Skin of body (tissue), 1 donor: ENCODE measurements at regions not wholly inside any gene's neighbourhood (a gene's known extent, or its start where the extent isn't known, plus 50 kb on each side); places are given as distances from the start of the nearest gene placed in this dataset.
"Not testable (repeated sequence)": the region's sequence is repeated elsewhere in the genome, so short reads cannot be mapped to it uniquely, and the experiment has no call there.

Experiments used
- DNase-seq: peaks from one replicate; lab custom pipeline; 2025; lab: John Stamatoyannopoulos, UW

DNA sequence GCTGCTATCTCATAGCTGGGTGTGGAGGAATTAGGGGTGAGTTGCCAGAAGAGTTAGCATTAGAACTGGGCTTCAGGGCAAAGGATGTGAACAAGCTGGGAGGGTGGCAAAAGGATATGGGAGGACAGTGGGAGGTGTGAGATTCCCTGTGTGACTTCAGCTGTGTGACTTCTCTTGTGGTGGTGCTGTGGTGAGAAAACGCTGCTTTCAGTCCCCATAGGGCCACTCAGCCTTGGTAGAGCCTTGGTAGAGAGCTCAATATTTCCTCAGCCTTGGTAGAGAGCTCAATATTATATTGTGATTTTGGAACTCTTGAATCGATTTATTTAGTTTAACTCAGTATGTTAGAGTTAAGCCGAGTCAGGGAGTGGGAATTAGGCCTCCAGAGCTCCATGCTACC lies 499.7 kb downstream of the EDEM1 start:
- DNase-seq = no peak

DNA sequence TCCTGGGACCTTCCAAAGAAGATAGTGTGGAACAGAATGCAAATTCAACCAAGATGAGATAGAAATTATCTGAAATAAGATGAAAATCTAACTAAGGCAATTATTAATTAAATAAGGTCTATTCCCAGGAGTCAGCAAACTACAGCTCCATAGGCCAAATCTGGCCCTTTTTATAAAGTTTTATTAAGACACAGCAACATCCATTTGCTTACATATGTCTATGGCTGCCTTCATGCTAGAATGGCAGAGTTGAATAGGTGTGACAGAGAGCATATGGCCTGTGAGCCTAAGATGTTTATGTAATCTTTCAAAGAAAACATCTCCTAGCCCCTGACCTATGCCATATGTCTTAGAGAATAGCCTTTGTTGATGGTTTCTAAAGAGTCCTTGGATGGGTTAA lies 503.0 kb downstream of the EDEM1 start:
- no peak for DNase-seq

DNA sequence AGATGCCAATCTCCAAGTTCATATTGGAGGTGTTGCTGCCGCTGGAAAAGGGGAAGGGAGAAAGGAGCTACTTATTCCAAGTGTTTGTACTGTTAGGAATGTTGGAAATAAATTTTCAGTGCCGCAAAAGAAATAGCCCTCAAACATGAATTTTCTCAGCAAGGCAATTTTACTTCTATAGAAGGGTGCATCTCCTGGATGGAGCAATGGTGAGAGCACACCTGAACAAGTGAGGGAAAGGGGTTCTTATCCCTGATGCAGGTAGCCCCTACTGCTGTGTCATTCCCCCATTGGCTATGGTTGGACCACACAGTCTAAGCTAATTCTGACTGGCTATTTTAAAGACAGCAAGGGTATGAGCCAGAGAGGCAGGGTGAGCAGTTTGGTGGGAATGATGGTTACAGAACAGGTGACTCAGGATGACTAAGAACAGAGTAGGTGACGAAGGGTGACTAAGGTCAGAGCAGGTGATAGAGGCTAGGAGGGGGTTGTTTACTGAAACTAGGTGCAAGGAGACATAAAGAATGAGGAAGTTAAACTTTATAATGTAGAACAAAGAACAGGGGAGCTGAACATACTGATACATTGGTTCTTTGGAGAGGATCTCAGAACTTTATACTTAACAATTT lies 503.5 kb downstream of the EDEM1 start:
- no peak for DNase-seq

DNA sequence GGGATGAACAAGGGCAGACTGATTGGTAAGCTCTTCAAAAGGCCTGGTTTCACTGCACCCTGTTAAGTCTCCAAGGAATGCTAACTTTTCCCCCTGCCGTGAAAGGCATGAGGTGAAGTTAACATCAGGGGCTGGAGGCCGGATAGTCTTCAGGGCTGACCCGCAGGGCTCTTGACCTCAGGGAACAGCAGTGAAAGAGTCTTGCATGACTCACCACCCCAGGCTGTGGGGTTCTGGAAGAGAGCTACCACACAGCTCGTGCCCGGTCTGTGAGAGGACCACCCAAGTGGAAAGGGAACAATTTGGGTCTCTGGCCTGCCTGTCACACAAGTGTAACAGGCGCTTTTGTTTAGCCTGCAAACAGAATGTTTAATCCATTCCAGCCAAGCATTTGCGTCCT lies 504.9 kb downstream of the EDEM1 start:
- DNase-seq = no peak

DNA sequence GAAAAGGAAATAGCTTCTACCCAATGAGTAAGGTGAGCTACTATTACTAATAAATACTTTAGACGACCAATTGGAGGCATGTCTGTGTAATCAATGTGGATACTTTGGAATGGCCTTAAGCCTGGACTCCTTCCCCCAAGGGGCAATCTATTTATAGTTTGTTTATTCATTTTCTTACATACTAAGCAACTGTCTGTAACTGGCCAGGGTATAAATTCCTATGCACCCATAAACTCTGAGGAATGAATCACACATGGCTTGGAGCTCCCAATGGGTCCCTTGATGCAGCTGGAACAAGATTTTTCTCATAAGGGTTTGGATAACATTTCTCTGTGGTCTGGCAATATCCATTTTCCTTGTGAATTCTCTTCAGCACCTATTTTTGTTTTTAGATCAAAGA lies 506.8 kb downstream of the EDEM1 start:
- DNase-seq = no peak

DNA sequence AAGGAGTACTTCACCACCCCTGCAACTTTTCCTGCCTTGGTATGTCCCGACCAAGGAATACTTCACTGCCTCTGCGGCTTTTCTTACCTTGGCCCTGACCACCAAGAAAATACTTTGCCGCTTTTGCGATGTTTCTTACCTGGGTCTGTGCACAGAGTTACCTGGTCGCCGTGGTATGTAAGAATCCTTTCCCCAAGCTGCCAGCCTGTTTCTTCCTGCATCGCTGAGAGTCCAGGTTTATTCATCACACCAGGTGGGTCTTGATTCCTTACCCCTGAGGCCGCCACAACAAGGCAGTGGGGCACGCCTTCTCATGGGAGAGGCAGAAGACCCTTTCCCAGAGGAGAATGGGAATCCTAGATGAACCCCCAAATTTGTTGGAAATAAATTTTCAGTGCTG lies 511.3 kb downstream of the EDEM1 start:
- DNase-seq = no peak

DNA sequence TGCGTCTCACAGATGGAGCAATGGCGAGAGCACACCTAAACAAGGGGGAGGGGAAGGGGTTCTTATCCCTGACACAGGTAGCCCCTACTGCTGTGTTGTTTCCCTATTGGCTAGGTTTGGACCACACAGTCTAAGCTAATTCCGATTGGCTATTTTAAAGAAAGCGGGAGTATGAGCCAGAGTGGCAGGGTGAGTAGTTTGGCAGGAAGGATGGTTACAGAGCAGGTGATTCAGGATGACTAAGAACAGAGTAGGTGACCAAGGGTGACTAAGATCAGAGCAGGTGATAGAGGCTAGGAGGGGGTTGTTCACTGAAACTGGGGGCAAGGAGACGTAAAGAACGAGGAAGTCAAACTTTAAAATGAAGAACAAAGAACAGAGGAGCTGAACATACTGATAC lies 511.8 kb downstream of the EDEM1 start:
- DNase-seq = no peak

DNA sequence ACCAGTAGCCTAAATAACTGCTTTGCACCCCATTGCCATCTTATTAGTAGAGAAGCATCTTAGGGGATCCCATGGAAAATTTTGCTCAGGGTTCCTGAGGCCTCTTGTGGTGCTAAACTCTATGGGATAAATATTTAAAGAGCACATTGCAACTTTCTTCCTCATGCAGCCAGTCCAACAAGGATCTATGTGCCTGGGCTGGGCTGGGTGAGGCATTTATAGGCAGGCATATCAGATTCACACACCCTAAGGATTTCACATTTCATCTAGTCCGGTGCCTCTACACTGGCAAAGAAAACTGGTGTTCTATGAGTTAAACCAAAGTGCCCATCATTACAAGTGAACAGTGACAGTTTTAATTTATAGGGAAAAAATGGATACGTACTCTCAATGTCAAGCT lies 512.3 kb downstream of the EDEM1 start:
- DNase-seq = no peak

DNA sequence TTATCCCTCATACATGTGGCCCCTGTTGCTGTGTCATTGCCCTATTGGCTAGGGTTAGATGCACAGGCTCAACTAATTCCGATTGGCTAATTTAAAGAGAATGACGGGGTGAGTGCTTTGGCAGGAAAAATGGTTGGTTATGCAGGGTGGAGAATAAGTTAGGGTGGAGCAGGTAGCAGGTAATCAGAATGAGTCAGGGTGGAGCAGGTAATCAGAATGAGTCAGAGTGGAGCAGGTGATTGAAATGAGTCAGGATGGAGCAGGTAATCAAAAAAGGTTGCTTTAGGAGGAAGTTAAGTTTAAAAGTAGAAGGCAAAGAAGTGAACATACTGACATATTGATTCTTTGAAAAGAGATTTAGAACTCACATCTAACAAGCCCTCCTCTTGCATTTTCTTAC lies 513.5 kb downstream of the EDEM1 start:
- not testable (repeated sequence) for DNase-seq

DNA sequence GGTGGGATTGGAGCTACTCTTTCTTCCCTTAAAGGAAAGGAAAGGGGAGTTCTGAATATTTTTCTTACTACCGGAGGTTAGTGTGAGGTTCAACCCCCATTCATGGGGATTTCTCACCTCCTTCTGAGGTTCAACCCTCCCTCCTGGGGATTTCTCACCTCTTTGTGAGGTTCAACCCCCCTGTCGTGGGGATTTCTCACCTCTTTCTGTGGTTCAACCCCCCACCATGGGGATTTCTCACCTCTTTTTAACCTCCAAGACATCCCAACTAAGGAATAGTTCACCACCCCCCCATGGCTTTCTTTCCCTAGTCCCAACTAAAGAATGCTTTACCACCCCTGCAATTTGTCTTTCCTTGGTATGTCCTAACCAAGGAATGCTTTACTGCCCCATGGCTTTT lies 520.3 kb downstream of the EDEM1 start:
- DNase-seq = no peak

DNA sequence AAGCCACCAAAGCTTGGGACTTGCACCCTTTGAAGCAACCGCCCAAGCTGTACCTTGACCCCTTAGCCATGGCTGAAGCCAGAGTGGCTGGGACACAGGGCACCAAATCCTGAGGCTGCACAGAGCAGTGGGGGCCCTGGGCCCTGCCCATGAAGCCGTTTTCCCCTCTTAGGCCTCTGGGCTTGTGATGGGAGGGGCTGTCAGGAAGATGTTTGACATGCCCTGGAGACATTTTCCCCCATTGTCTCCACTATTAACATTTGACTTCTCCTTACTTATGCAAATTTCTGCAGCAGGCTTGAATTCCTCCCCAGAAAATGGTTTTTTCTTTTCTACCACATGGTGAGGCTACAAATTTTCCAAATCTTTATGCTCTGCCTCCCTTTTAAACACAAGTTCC lies 522.2 kb downstream of the EDEM1 start:
- no peak for DNase-seq

DNA sequence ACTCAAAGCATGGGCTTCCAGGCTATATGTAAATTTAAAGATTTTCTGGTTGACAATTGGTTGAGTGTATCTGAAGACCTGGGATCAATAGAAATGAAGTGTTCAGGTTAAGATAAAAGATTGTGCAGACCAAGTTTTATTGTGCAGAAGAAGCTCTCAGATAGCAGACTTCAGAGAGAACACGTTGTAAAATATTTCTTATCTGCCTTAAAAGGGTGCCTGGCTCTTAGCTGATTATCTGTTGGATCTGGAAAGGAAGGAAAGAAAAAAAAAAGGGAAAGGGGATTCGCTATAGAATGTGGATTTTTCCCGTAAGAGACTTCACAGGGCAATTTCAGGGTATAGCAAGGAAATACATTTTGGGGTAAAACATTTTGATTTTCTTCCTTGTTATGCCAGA lies 523.2 kb downstream of the EDEM1 start:
- no peak for DNase-seq

DNA sequence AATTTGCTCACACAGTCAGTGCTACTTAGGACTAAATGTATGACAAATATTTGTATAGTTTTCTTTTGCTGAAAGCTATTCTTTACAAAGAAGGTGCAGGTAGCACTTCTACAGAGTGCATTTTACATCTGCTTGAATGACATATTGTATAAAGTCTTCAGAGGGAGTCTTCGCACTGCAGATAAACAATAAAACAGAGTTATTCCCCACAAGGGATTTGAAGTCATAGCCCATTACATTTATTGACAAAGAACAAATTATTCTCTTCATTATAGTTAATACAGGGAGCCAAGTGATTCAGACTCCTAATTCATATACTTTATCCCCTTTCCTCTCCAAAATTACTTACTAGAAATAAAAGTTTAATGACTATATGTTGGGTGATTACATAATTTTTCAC lies 529.7 kb downstream of the EDEM1 start:
- DNase-seq = no peak

DNA sequence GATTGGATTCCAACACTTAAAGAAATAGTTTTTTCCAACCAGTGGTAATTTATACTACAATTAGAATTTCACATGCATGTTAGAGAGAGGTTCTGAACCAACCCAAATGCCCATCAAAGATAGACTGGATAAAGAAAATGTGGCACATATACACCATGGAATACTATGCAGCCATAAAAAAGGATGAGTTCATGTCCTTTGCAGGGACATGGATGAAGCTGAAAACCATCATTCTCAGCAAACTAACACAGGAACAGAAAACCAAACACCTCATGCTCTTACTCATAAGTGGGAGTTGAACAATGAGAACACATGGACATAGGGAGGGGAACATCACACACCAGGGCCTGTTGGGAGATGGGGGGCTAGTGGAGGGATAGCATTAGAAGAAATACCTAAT lies 532.2 kb downstream of the EDEM1 start:
- DNase-seq = not testable (repeated sequence)

DNA sequence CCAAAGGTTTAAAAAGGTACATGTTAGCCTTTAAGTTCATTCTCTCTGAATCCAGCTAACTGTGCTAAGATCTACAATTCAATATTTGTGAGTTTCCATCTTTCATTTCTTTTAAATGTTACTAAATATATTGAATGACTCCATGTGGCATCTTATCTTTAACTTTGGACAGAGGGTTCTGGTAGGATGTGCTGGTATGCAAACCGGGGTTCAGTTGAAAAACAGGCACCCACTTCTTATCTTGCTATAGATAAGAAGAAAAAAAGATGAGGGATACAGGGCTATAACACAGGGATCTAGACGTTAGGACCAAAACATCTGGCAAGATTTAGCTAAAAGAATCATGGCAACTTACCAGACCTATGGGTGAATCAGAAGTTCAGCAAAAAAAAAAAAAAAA lies 538.3 kb downstream of the EDEM1 start:
- no peak for DNase-seq

DNA sequence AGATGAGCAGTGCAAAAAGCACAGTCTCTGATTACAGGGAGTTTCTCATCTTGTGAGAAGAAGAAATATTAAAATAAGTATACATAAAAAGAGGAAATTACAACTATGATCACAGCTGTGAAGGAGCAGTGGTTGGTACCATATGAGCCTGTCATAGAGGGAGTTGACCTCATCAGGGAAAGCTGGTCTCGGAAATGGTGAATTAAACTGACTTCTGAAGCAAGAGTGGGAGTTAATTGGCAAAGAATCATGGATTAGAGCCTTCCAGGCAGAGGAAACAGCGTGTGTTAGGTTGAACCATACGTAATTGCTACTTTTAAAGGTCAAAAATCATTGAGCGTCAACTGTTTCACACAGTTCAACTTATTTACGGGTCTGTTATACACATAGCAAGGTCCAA lies 539.1 kb downstream of the EDEM1 start:
- DNase-seq = no peak

DNA sequence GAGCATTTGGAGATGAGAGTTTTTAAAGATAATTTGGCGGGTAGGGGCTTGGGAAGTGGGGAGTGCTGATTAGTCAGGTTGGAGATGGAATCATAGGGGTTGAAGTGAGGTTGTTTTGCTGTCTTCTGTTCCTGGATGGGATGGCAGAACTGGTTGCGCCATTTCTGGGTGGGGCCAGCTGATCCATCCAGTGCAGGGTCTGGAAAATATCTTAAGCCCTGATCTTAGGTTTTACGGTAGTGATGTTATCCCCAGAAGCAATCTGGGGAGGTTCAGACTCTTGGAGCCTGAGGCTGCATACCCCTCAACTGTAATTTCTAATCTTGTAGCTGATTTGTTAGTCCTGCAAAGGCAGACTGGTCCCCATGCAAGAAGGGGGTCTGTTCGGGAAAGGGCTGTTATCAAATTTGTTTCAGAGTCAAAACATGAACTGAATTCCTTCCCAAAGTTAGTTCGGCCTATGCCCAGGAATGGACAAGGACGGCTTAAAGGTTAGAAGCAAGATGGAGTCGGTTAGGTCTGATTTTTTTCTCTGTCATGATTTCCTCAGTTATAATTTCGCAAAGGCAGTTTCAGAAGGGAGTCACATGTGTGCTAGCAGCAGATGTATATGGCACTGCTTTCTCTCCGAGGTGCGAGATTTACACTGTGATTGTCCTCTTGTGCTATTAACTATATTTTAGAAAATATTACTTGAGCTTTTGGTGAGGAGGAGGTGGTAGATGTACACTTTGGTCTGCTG lies 540.4 kb downstream of the EDEM1 start:
- no peak for DNase-seq

DNA sequence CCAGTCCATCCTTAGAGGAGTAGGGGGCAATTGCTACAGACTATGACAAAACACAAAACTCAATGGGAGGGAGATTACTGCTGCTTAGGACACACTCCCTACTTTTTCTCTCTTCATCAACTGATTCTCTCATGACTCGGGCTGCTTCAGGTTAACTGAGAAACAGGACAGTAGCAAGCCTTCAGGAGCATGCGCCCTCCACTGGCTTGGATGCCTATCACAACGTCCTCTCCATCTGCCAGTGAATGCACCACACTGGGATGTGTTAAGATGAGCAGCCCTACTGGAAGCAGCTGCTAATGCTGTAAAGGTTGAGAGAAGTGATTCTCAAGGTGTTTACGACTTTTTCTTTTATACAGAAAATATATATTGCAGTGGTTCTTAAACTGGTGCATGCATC lies 542.3 kb downstream of the EDEM1 start:
- no peak for DNase-seq

DNA sequence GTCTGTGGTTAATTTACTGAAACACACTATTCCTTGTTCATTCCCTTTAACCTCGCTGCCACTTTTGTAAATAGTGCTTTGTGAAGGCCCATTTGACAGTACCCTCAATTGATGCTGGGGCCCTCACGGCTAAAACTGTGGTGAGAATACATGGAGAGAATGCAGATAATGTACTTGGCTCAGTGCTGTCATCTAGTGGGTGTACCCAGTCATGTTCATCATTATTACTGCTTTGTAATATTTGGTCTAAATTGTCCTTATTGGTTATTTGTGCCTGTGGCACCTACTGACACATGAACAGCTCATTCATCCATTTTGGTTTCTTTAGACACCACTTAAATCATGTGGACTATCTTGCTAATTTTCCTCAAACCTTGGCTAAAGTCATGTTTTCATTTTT lies 543.6 kb downstream of the EDEM1 start:
- no peak for DNase-seq

DNA sequence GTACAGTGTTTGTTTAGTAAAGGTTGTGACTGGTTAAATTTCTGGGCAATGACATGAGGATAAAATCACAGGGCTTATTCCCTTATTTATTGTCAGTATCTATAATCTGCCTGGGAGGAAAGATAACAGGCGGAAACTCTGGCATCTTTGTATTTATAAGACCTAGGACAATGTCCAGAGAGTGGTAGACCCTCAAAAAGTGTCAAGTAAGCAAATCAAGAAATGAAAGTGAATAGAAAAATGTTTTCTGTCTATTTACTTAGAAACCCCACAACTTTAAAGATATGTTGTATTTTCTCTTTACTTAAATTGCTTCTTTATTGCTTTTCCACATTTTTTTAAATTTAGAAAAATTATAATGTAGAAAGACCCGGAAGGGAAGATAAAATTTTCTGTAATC lies 544.6 kb downstream of the EDEM1 start:
- DNase-seq = no peak

DNA sequence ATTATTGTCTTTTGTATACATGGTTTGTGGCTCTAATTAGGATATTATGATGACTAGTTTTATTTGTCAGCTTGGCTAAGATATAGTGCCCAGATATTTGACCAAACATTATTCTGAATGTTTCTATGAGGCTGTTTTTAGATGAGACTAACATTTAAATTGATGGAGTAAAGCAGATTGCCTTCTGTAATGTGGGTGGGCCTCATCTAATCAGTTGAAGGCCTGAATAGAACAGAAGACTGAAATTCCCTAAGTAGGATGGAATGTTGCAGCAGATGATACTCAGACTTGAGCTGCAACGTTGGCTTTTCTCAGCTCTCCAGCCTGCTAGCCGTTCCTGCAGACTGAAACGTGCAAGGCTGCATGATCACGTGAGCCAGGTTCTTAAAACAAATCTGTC lies 546.5 kb downstream of the EDEM1 start:
- no peak for DNase-seq

DNA sequence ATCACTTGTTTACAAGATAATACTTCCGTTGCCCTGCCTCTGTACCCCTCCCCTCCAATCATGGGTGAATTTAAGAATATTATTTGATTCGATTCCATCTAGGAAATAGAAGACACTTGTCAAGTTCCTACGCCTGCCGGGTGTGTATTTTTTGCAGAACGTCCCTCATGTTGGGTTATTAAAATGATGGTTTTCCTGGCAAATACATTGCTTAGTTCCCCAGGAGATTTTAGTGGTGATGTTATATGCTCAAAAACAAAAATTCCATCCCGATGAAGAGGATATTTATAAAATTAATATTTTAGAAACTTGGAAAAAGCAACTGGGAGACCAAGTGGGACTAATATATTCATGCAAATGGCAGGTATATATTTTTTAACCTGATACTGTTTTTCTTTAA lies 548.4 kb downstream of the EDEM1 start:
- DNase-seq = no peak

DNA sequence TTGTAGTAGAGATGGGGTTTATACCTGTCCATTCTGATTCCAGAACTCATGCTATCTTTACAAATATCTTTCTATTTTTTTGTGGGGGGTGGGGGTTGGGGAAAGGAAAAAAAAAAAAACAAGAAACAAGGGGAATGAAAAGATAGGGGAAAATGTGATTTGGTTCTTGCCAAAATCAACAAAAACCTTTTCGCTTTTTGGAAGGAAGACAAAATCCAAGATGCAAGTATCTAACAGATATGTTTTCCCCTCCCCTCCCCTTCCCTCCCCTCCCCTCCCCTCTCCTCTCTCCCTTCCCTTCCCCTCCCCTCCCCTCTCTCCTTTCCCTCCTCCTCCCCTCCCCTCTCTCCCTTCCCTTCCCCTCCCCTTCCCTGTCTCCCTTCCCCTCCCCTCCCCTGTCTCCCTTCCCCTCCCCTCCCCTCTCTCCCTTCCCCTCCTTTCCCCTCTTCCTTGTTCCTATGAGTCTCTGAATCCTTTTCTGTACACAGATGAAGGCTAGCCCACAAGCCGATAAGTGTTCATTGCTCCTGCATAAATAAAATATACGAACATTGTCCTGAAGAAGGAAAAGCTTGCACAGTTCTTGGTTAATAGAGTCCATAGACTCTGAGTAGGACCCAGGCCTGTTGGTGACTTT lies 551.9 kb downstream of the EDEM1 start:
- DNase-seq = no peak
